Gastrocnemius medialis (tissue), 4 donors: ENCODE measurements at regions not wholly inside any gene's neighbourhood (a gene's known extent, or its start where the extent isn't known, plus 50 kb on each side); places are given as distances from the start of the nearest gene placed in this dataset.

Experiments
- ATAC-seq, 2 donors: fragments of 150-250 bp; one replicate each; pipeline ENCODE4 v1.9.1; 2016
- DNase-seq, 2 donors: peaks; one replicate each; pipeline ENCODE4 v3.0.0-alpha.2; 2019
- H3K27ac ChIP-seq, 4 donors: fragments of 200-600 bp; sonication (generic); 1 replicate in 1 of 4; 2 replicates in 3 of 4; pipeline ENCODE4 v1.5.1; 2016 to 2018; ENCODE audit warnings: mild to moderate bottlenecking in 2 of 4, moderate library complexity in 1 of 4
- H3K27me3 ChIP-seq, 3 donors: fragments of 200-600 bp; sonication (generic) in 2 of 3; 1 replicate in 1 of 3; 2 replicates in 2 of 3; pipeline versions ENCODE4 v1.5.1 to v1.6.0; 2016 to 2019; ENCODE audit warnings: mild to moderate bottlenecking in 1 of 3, moderate library complexity in 1 of 3
- H3K36me3 ChIP-seq, 2 donors: fragments of 200-600 bp; sonication (generic) in 1 of 2; one replicate each; pipeline ENCODE4 v1.5.1; 2017 to 2018
- H3K4me1 ChIP-seq, 2 donors: fragments of 200-600 bp; sonication (generic) in 1 of 2; one replicate each; pipeline ENCODE4 v1.5.1; 2016 to 2017; ENCODE audit warnings: mild to moderate bottlenecking in 2 of 2
- H3K4me3 ChIP-seq, 4 donors: fragments of 200-600 bp; sonication (generic) in 3 of 4; 1 replicate in 1 of 4; 2 replicates in 3 of 4; pipeline ENCODE4 v1.5.1; 2016 to 2019; ENCODE audit warnings: mild to moderate bottlenecking in 2 of 4
- H3K9me3 ChIP-seq, 3 donors: fragments of 200-600 bp; sonication (generic) in 2 of 3; 1 replicate in 1 of 3; 2 replicates in 2 of 3; pipeline ENCODE4 v1.5.1; 2016 to 2019
- CTCF ChIP-seq, 5 experiments: fragments of 450-650 bp in 3 of 5; fragments of 200-600 bp in 2 of 5; sonication (generic) in 2 of 5; IDR thresholded peaks in 4 of 5; conservative IDR thresholded peaks in 1 of 5; 1 replicate in 4 of 5; 2 replicates in 1 of 5; pipeline ENCODE4 v1.5.1; 2016 to 2019; ENCODE audit warnings: antibody characterized with exemption in 5 of 5, mild to moderate bottlenecking in 3 of 5, moderate library complexity in 3 of 5
- POLR2A ChIP-seq, 2 donors: fragments of 450-650 bp; IDR thresholded peaks; one replicate each; pipeline ENCODE4 v1.6.1; 2017; ENCODE audit warnings: antibody characterized with exemption in 2 of 2, mild to moderate bottlenecking in 2 of 2, moderate library complexity in 2 of 2
- in situ Hi-C, 4 donors: fragments of 200-750 bp; cut with MboI; loops; one replicate each; pipeline versions ENCODE4 v1.15.0 to v1.8.0; 2017; ENCODE audit warnings: low sequenced_read_pairs in 4 of 4
- intact Hi-C: fragments of 100-400 bp; cut with DNase I; formaldehyde crosslinking; loops from one replicate; pipeline ENCODE4 v1.15.1; 2023; ENCODE audit warnings: low total_unique reads

DNA sequence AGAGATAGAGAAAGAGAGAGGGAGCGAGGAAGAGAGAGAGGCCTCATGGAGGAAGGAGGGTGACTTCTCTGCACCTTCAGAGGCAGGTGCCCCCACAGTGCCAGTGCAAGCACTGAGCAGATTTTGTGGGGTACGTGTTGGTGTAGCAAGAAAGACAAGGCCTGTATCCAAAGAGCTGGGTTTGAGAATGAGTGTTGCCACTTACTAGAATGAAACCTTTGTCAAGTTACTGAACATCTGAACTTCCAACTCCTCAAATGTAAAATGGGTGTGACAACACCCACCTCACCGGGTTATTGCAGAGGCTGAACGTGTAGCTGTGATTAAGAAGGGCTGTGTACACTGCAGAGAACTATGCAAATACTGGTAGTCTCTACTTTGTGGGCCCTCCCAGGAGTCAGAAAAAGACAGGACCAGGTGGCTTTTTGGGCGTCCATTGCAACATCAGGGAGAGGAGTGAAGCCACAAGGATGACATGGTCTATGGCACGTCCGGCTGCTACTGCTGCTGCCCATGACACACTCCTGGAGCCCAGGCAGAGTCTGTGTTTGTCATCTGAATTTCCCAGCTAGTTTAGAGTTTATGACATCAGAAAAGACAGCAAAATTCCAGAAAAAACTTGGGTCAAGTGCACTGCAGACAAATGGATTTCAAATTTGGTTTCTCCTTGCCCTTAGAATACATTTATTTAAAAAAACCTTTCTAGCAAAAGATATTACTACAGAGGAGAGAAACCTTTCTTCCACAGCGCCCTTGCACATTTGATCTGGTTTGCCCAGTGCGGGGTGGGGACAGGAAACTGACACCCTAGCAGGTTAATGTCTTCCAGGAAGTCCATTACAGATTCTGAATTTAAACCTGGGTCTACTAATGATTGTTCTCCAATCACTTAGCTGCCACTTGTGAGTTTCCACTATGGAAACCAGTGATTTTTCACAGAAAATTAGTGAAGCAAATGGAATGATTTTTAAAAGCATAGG lies 54.0 kb upstream of the ATP12A start:
- H3K4me1 ChIP-seq = no peaks in the 10 kb centered on the region
- DNase-seq (no peak), ATAC-seq (no peak)
- H3K27ac ChIP-seq = no peak overlapping the region
- no peaks in the 10 kb centered on the region for H3K9me3 ChIP-seq
- intact Hi-C loops (no loop called here), in situ Hi-C loops (no loop called here)
- H3K27me3 ChIP-seq = no peaks in the 10 kb centered on the region
- no peaks in the 10 kb centered on the region for H3K36me3 ChIP-seq
- TF ChIP-seq POLR2A (IDR thresholded peaks at IDR 0.05) (no peak), CTCF (IDR thresholded peaks at IDR 0.05 in 4 of 5, conservative IDR thresholded peaks at IDR 0.05 in 1 of 5) (no peak)
- H3K4me3 ChIP-seq = no peak overlapping the region

GRCh38 chr13:24627090-24627714 lies 53.0 kb upstream of the ATP12A start:
- TF ChIP-seq POLR2A (IDR thresholded peaks at IDR 0.05) (no peak), CTCF (IDR thresholded peaks at IDR 0.05 in 4 of 5, conservative IDR thresholded peaks at IDR 0.05 in 1 of 5) (no peak)
- Histone ChIP-seq H3K9me3 (no peaks in the 10 kb centered on the region), H3K27ac (no peak overlapping the region), H3K4me1 (no peaks in the 10 kb centered on the region), H3K36me3 (no peaks in the 10 kb centered on the region), H3K27me3 (no peaks in the 10 kb centered on the region), H3K4me3 (no peak overlapping the region)
- in situ Hi-C loops (no loop called here), intact Hi-C loops (no loop called here)
- no peak for ATAC-seq
- no peak for DNase-seq

GRCh38 chr13:24627946-24628345 lies 52.3 kb upstream of the ATP12A start:
- Histone ChIP-seq H3K36me3 (no peaks in the 10 kb centered on the region), H3K4me3 (no peak overlapping the region), H3K27ac (no peak overlapping the region), H3K9me3 (no peaks in the 10 kb centered on the region), H3K27me3 (no peaks in the 10 kb centered on the region), H3K4me1 (no peaks in the 10 kb centered on the region)
- in situ Hi-C loops = no loop called here
- no peak for ATAC-seq
- intact Hi-C loops = no loop called here
- no peak for DNase-seq
- no peak for TF ChIP-seq POLR2A (IDR thresholded peaks at IDR 0.05)
- no peak for TF ChIP-seq CTCF (IDR thresholded peaks at IDR 0.05 in 4 of 5, conservative IDR thresholded peaks at IDR 0.05 in 1 of 5)

GRCh38 chr13:24629320-24629719 lies 50.9 kb upstream of the ATP12A start:
- in situ Hi-C loops = no loop called here

More at GRCh38 chr13:24629320-24629719, 50.9 kb upstream of the ATP12A start:
- TF ChIP-seq POLR2A (IDR thresholded peaks at IDR 0.05) = no peak
- TF ChIP-seq CTCF (IDR thresholded peaks at IDR 0.05 in 4 of 5, conservative IDR thresholded peaks at IDR 0.05 in 1 of 5) = no peak
- Histone ChIP-seq H3K9me3 (no peaks in the 10 kb centered on the region), H3K36me3 (no peaks in the 10 kb centered on the region), H3K4me1 (no peaks in the 10 kb centered on the region), H3K27me3 (no peaks in the 10 kb centered on the region), H3K27ac (no peak overlapping the region), H3K4me3 (no peak overlapping the region)
- ATAC-seq (no peak), DNase-seq (no peak)
- intact Hi-C loops = no loop called here
